Keratinocyte (primary cell): ENCODE measurements at regions not wholly inside any gene's neighbourhood (a gene's known extent, or its start where the extent isn't known, plus 50 kb on each side); places are given as distances from the start of the nearest gene placed in this dataset.

Experiments used
- DNase-seq: peaks from one replicate; pipeline ENCODE4 v3.0.0-alpha.2; 2011; ENCODE audit warnings: low read depth, missing footprints, low spot score
- FAIRE-seq: peaks from 2 replicates; lab custom pipeline; 2011; peaks lifted over from hg19 to GRCh38; lab: Jason Lieb, UNC
- H2AFZ ChIP-seq: 2 replicates; pipeline ENCODE4 v1.6.0; 2012; ENCODE audit warnings: low read length, control low read depth, inconsistent platforms; ENCODE audit not compliant: control insufficient read depth
- H3K27ac ChIP-seq: 2 replicates; pipeline ENCODE4 v1.5.1; 2011; ENCODE audit warnings: low read length; ENCODE audit not compliant: control insufficient read depth, insufficient read depth
- H3K27me3 ChIP-seq: 3 replicates; pipeline ENCODE4 v1.6.0; 2011; ENCODE audit warnings: low read length; ENCODE audit not compliant: control insufficient read depth, insufficient read depth; ENCODE audit errors: extremely low read depth
- H3K36me3 ChIP-seq, 2 experiments: 2 replicates in 1 of 2; 3 replicates in 1 of 2; pipeline ENCODE4 v1.5.1; 2011; ENCODE audit warnings: low read length in 2 of 2, mild to moderate bottlenecking in 1 of 2; ENCODE audit not compliant: control insufficient read depth in 2 of 2, insufficient read depth in 2 of 2; ENCODE audit errors: extremely low read depth in 1 of 2
- H3K4me1 ChIP-seq: 3 replicates; pipeline ENCODE4 v1.5.1; 2011; ENCODE audit warnings: low read length; ENCODE audit not compliant: control insufficient read depth, insufficient read depth; ENCODE audit errors: extremely low read depth
- H3K4me2 ChIP-seq: 3 replicates; pipeline ENCODE4 v1.6.0; 2011; ENCODE audit warnings: low read depth, low read length; ENCODE audit not compliant: control insufficient read depth, insufficient read depth; ENCODE audit errors: extremely low read depth
- H3K4me3 ChIP-seq, 3 experiments: fragments of 200-600 bp in 1 of 3; sonication (generic) in 1 of 3; 2 replicates in 2 of 3; 3 replicates in 1 of 3; pipeline ENCODE4 v1.5.1; 2011 to 2016; ENCODE audit warnings: low read length in 3 of 3, mild to moderate bottlenecking in 3 of 3, control low read depth in 2 of 3, inconsistent platforms in 1 of 3, low read depth in 1 of 3, mixed read lengths in 1 of 3, mixed run types in 1 of 3, moderate library complexity in 1 of 3; ENCODE audit not compliant: control insufficient read depth in 2 of 3, insufficient read depth in 2 of 3; ENCODE audit errors: extremely low read depth in 1 of 3
- H3K79me2 ChIP-seq: 2 replicates; pipeline ENCODE4 v1.6.0; 2012; ENCODE audit warnings: low read length; ENCODE audit not compliant: control insufficient read depth, insufficient read depth
- H3K9ac ChIP-seq: 3 replicates; pipeline ENCODE4 v1.6.0; 2011; ENCODE audit warnings: low read length; ENCODE audit not compliant: control insufficient read depth, insufficient read depth; ENCODE audit errors: extremely low read depth
- H3K9me1 ChIP-seq: 3 replicates; pipeline ENCODE4 v1.6.0; 2011; ENCODE audit warnings: low read length; ENCODE audit not compliant: control insufficient read depth, insufficient read depth; ENCODE audit errors: extremely low read depth
- H3K9me3 ChIP-seq: 2 replicates; pipeline ENCODE4 v1.5.1; 2012; ENCODE audit warnings: low read depth, low read length; ENCODE audit not compliant: control insufficient read depth
- H4K20me1 ChIP-seq: 3 replicates; pipeline ENCODE4 v1.6.0; 2011; ENCODE audit warnings: low read length; ENCODE audit not compliant: control insufficient read depth, insufficient read depth; ENCODE audit errors: extremely low read depth
- EZH2 ChIP-seq: IDR thresholded peaks from one replicate; pipeline ENCODE4 v1.6.1; 2012; ENCODE audit warnings: inconsistent platforms, mild to moderate bottlenecking, low read length, moderate library complexity
- dilution Hi-C: fragments of 300-500 bp; cut with MboI; formaldehyde crosslinking; loops from one replicate; pipeline ENCODE4 v1.7.0; 2020; ENCODE audit warnings: low sequenced_read_pairs; ENCODE audit not compliant: extremely low pct_ligation_motif_present
- TF ChIP-seq, protein P1 (sequence below), 3 experiments: IDR thresholded peaks in 1 of 3; conservative IDR thresholded peaks in 1 of 3; optimal IDR thresholded peaks in 1 of 3; 2 replicates in 2 of 3; 3 replicates in 1 of 3; pipeline versions ENCODE3 to v1.5.1; 2011; ENCODE audit warnings: low read length in 3 of 3, mild to moderate bottlenecking in 3 of 3, moderate library complexity in 2 of 3, control low read depth in 1 of 3, inconsistent platforms in 1 of 3; ENCODE audit not compliant: insufficient read depth in 2 of 3; ENCODE audit errors: extremely low read depth in 1 of 3

DNA sequence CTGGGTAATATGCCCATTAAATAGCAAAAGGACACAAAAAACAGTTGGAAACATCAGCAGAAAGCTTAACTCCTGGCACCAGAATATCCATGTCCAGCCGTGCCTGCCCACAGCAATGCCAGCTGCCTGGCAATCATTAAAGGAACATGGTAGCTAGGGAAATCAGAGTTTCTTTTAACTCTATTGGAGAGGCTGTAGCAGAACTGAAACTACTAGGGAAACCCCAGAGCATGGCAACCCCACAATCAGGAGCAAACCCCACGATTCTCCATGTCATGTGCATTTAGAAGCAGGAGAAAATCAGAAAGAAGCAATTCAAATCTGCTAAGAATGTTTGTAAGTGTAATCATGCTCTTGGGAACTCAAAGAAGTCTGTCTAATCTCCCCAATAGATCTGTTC, 409.0 kb upstream of the SMIM21 start:
- FAIRE-seq (no peak), DNase-seq (no peak)
- Histone ChIP-seq H3K9me3 (no peaks in the 10 kb centered on the region), H3K36me3 (no peaks in the 10 kb centered on the region), H2AFZ (no peak overlapping the region), H3K27ac (no peak overlapping the region), H4K20me1 (no peaks in the 10 kb centered on the region), H3K9me1 (no peaks in the 10 kb centered on the region), H3K9ac (no peak overlapping the region), H3K79me2 (no peaks in the 10 kb centered on the region), H3K4me2 (no peak overlapping the region), H3K4me1 (no peaks in the 10 kb centered on the region), H3K27me3 (no peaks in the 10 kb centered on the region), H3K4me3 (no peak overlapping the region)
- dilution Hi-C loops, result no loop called here
- TF ChIP-seq, protein P1, sequence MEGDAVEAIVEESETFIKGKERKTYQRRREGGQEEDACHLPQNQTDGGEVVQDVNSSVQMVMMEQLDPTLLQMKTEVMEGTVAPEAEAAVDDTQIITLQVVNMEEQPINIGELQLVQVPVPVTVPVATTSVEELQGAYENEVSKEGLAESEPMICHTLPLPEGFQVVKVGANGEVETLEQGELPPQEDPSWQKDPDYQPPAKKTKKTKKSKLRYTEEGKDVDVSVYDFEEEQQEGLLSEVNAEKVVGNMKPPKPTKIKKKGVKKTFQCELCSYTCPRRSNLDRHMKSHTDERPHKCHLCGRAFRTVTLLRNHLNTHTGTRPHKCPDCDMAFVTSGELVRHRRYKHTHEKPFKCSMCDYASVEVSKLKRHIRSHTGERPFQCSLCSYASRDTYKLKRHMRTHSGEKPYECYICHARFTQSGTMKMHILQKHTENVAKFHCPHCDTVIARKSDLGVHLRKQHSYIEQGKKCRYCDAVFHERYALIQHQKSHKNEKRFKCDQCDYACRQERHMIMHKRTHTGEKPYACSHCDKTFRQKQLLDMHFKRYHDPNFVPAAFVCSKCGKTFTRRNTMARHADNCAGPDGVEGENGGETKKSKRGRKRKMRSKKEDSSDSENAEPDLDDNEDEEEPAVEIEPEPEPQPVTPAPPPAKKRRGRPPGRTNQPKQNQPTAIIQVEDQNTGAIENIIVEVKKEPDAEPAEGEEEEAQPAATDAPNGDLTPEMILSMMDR (optimal IDR thresholded peaks at IDR 0.05 in 1 of 3, IDR thresholded peaks at IDR 0.05 in 1 of 3, conservative IDR thresholded peaks at IDR 0.05 in 1 of 3; ENCODE audit: extremely low read depth in 1 of 3, insufficient read depth in 2 of 3, low read length in 3 of 3), result no peak
- no peak for TF ChIP-seq EZH2

DNA sequence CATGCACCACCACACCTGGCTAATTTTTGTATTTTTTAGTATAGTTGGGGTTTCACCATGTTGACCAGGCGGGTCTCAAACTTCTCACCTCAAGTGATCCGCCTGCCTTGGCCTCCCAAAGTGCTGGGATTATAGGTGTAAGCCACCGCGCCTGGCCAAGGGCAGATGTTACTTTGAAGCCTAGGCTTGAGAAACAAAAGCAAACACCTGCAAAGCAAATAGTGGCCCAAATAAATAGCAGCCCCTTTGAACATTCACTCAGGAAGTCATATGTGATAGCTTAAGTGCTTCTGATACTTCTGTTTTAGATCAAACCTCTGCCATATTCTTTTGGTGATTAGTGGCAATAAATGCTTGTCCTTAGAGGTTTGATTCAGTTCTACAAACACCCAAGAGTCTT, 404.5 kb upstream of the SMIM21 start:
- Histone ChIP-seq H3K79me2 (no peaks in the 10 kb centered on the region), H3K27ac (no peak overlapping the region), H3K4me1 (no peaks in the 10 kb centered on the region), H3K4me2 (no peak overlapping the region), H3K27me3 (no peaks in the 10 kb centered on the region), H3K9ac (no peak overlapping the region), H3K9me1 (no peaks in the 10 kb centered on the region), H3K36me3 (no peaks in the 10 kb centered on the region), H3K4me3 (no peak overlapping the region), H4K20me1 (no peaks in the 10 kb centered on the region), H2AFZ (no peak overlapping the region), H3K9me3 (no peaks in the 10 kb centered on the region)
- DNase-seq (no peak), FAIRE-seq (no peak)
- dilution Hi-C loops, result no loop called here
- TF ChIP-seq, protein P1 (optimal IDR thresholded peaks at IDR 0.05 in 1 of 3, IDR thresholded peaks at IDR 0.05 in 1 of 3, conservative IDR thresholded peaks at IDR 0.05 in 1 of 3; ENCODE audit: extremely low read depth in 1 of 3, insufficient read depth in 2 of 3, low read length in 3 of 3), result no peak
- no peak for TF ChIP-seq EZH2
